ENCODE measurements at regions not wholly inside any gene's neighbourhood (a gene's known extent, or its start where the extent isn't known, plus 50 kb on each side); places are given as distances from the start of the nearest gene placed in this dataset.

- DNase-seq = no peak
Measured at GRCh38 chr13:63208826-63209225, 1793.2 kb upstream of the PCDH20 start.

DNA sequence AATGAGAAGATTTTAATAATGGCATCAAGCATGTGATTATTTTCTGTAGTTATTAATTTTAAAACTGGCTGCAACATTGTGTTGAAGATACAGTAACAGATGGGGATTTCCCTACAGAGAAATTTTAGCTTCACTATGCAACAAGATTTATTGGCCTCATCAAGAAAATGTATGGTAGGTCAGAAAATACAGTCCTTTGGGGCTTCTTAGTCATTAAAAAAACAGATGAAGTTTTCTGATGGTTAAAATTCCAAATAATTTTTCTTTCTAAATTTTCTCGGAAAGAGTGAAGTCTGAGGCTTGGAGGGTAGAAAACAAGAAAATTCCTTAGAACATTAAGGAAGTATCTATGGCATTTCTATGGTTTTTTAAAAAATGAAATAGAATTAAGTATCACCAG, 1790.8 kb upstream of the PCDH20 start:
- no peak for DNase-seq

GRCh38 chr13:63201493-63201892, 1785.8 kb upstream of the PCDH20 start:
- no peak for DNase-seq

DNA sequence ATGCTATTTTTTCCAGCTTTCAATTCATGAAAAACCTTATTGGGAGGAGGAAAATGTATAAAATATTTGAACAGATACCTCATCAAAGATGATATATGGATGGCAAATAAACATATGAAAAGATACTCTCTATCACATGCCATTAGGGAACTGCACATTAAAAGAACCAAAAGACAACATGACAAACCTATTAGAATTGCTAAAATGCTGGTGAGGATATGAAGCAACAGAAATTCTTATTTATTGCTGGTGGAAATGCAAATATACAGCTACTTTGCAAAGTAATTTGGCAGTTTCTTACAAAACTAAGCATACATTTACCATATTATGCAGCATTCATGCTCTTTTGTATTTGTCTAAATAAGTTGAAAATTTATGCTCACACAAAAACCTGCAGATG, 1783.9 kb upstream of the PCDH20 start:
- DNase-seq = no peak

- no peak for DNase-seq
Measured at GRCh38 chr13:63198071-63198470, 1782.4 kb upstream of the PCDH20 start.

DNA sequence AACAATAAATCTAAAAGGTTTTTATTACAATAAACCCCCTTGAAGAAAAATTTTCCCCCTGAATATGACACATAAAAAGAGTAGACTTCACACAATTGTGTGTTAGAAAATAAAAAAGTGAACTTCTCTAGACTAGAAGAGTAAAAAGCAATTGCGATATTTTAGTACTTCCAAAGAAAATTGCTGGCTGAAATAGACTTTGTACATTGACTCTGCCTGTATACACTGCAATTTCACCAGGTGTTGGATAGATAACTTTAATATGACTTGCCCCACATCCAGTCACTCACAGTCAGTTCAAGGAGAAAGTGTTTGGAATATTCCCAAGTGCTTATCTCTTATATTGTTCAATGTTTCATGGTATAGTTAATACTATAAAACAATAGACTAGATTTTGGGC, 1780.1 kb upstream of the PCDH20 start:
- DNase-seq = no peak

DNA sequence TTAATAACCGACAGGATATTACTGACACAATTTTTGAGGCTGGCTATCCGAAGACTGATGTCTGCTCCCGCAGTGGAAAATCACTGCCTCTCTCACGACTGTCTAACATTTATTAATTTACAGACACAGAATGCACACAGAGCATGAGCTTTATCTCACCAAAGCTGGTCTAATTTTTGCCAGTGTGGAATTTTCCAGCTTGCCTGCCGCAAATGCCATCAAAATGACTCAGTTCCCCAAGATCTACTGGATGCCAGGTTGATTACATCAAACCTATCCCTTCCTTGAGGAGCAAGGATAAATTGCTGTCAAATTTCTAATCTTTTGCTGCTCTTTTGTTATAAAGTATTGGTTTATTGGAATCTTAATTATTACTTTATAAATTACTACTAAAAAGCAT, 1775.1 kb upstream of the PCDH20 start:
- DNase-seq = no peak

DNA sequence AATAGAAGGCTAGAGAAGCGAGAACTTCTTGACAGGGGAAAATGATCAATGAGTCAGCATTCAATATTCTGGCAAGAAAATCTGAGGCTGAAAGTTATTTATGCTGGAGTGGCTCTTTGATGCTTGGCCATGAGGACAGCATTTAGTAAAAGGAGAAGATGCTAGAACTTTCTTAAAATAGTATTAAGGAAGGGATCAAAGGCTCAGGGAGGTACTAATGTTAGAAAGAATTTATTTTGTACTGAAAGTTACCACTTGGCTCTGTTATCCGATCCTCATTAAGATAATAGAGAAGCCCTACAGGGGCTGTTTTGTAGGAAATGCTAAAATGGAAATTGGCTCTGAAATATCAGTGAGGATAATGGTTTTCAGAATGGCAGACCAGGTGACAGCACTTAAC, 1774.6 kb upstream of the PCDH20 start:
- DNase-seq = no peak

DNA sequence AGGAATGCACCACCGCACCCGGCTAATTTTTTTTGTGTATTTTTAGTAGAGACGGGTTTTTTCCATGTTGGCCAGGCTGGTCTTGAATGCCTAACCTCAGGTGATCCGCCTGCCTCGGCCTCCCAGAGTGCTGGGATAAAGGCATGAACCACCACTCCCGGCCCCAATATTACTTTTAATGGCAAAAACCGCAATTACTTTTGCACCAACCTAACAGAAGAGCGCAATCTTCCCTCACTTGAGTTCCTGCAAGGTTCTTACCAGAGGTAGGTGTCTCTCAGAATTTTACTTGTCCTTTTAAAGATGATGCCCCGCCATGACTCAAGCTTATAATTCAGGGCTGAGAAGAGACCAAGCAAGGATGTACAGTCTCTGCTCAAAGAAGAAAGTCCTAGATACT, 1774.1 kb upstream of the PCDH20 start:
- no peak for DNase-seq

DNA sequence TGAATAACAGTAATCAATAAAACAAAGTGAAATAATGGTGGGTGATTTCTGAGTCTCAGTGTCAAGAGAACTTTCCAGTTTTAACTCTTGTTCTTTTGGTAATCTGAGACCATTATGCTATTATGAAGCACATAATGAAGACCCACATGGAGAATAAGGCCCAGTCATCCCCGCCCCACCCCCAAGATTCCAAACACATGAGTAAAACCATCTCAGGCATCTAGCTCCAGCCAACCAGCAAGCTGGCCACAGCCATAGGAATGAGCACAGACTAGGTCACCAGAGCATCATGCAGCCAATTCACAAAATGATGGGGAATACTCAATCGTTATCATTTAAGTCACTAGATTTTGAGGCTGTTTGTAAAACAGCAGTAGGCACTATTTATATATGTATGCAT, 1769.0 kb upstream of the PCDH20 start:
- DNase-seq = no peak

- no peak for DNase-seq
Measured at GRCh38 chr13:63175536-63175935, 1759.9 kb upstream of the PCDH20 start.

DNA sequence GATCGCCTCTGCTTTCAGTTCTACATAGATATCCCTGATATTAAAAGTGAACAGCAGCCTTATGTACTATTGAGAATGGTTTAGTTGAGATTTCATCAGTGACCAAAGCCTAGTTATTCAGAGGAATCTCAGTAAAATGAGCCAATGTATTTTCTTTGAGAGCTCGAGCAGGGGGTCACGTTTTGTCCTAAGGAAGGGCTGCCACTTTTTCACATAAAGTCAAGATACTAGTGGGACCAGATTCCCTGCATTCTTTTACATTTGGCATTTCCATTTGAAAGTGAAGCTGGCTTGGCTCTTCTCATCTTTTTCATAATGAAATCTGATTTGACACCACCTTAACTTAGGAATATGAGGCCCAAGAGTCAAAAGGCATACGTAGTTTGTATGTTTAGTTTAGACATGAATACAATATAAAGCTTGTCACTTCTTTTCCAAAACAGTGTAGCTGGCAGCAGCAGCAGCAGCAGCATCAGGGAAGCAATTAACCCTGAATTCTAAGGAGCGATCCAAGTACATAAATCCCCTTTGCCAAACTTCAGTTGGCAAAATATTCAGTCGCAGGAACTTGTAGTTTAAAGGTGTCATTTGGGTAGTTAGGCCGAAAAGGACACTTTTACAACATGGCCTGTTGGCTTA, 1752.2 kb upstream of the PCDH20 start:
- DNase-seq = no peak

- no peak for DNase-seq
Measured at GRCh38 chr13:63166345-63166744, 1750.7 kb upstream of the PCDH20 start.

GRCh38 chr13:63163903-63164302, 1748.3 kb upstream of the PCDH20 start:
- no peak for DNase-seq

DNA sequence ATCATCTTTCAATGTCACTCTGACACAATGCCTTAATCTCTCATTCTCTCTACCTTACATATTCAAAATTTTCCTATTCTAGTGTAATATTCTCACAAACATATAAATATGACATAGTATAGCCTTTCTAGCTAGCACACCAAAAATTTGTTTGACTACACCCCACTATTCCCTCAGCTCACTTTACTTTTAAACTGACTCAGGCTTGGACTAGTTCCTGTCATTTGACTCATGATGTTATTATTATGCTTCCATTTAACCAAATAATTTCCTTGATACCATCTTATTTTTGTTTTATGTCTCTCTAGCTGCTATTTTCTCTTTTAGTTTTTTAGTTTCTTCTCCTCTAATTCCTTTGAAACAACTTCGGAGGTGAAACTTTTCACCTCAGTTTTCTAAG, 1745.6 kb upstream of the PCDH20 start:
- DNase-seq = no peak

- DNase-seq = no peak
Measured at GRCh38 chr13:63156816-63157215, 1741.2 kb upstream of the PCDH20 start.

DNA sequence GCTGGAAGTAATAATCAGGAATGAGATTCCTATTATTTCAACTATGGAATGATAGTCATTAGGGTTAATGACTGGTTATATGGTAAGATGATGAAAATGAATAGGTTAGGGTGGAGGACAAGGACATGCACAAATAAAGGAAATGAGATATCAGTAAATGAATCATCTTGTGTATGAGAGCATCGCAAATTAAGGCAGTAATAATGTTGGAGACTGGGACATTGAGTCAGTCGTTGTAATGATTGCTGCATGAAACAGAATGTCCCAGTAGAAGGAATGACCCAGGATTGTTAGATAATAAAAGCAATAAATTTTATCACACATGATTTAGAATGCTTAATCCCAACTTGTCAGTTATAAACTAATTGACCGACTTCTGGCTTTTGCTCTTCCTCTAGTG, 1733.7 kb upstream of the PCDH20 start:
- DNase-seq = no peak

- no peak for DNase-seq
Measured at GRCh38 chr13:63139277-63139676, 1723.6 kb upstream of the PCDH20 start.

GRCh38 chr13:63129995-63130394, 1714.3 kb upstream of the PCDH20 start:
- DNase-seq = no peak

- no peak for DNase-seq
Measured at GRCh38 chr13:63128716-63129115, 1713.1 kb upstream of the PCDH20 start.

- DNase-seq = no peak
Measured at GRCh38 chr13:63124863-63125262, 1709.2 kb upstream of the PCDH20 start.

GRCh38 chr13:63120883-63121282, 1705.2 kb upstream of the PCDH20 start:
- no peak for DNase-seq

- no peak for DNase-seq
Measured at GRCh38 chr13:63117710-63118109, 1702.1 kb upstream of the PCDH20 start.

DNA sequence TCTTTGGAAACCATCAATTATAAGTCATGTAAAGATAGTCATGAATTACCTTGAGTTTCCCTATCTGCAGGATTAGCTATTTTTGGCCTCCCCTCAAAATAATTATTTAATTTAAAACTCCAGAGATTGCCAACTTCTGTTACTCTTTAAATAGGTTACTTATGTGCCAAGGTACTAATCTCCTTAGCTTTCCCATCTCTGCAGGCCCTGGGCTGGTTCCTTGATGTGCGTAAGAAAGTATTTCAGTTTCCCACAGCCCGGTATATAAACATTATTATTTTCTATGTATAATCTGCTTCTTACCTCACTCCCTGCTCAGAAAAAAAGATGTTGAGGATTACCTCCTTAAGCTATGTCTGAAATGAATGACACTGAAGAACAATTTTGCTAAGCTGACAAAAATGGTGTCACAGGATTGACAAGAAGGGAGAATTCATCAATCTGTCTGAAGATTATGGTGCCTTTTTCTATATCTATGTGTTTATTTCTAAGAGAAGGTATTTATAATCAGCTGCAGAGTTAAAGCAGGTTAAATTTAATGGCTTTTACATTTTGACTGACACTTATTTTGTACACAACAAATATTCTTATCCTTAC, 1697.2 kb upstream of the PCDH20 start:
- DNase-seq = no peak

GRCh38 chr13:63110466-63110865, 1694.8 kb upstream of the PCDH20 start:
- DNase-seq = no peak

All from NCI-H1694 treated with DMSO at 0.1 percent for 48 hours (cell line).